ENCODE measurements at regions not wholly inside any gene's neighbourhood (a gene's known extent, or its start where the extent isn't known, plus 50 kb on each side); places are given as distances from the start of the nearest gene placed in this dataset.

GRCh38 chr7:135827391-135827790 lies 78.8 kb upstream of the FAM180A start:
- CTCF ChIA-PET = interaction anchor here (1.1 kb wide), 1 partner anchor 17 kb away, joined by 3 read pairs; no protein-coding TSS in a partner anchor
- BruUV-seq (replicated peaks) = no TSS peak
- no peaks in the 10 kb centered on the region for H3K9me1 ChIP-seq (replicated peaks; ENCODE audit: control insufficient read depth, extremely low read depth, insufficient read depth, low read length)

More at GRCh38 chr7:135827391-135827790, 78.8 kb upstream of the FAM180A start:
- POLR2A ChIA-PET = no interaction called here
- H3K4me3 ChIP-seq (replicated peaks in 1 of 3; ENCODE audit: insufficient read depth in 1 of 3, low read depth in 1 of 3, low read length in 3 of 3) = no peak overlapping the region
- H4K20me1 ChIP-seq (replicated peaks; ENCODE audit: control insufficient read depth, extremely low read depth, insufficient read depth, low read length) = no peaks in the 10 kb centered on the region
- DNase-seq (ENCODE audit: low read depth, low spot score) = no peak
- no peaks in the 10 kb centered on the region for H3K4me1 ChIP-seq (ENCODE audit: control insufficient read depth, extremely low read depth, insufficient read depth, low read length)
- H3K9ac ChIP-seq (replicated peaks; ENCODE audit: extremely low read depth, insufficient read depth, low read length) = no peak overlapping the region
- no peaks in the 10 kb centered on the region for H3K36me3 ChIP-seq (ENCODE audit: control insufficient read depth in 2 of 2, extremely low read depth in 1 of 2, insufficient read depth in 2 of 2, low read length in 2 of 2)
- no peak for FAIRE-seq
- dilution Hi-C loops (cut with MboI; ENCODE audit: extremely low pct_ligation_motif_present, low sequenced_read_pairs) (no loop called here), intact Hi-C loops (cut with micrococcal nuclease) (no loop called here)
- H3K9me3 ChIP-seq (replicated peaks; ENCODE audit: control insufficient read depth, insufficient read depth, low read length) = no peaks in the 10 kb centered on the region
- no peak overlapping the region for H3K27ac ChIP-seq (ENCODE audit: insufficient read depth, low read depth, low read length)
- no peak overlapping the region for H3K4me2 ChIP-seq (ENCODE audit: insufficient read depth, low read length)
- TF ChIP-seq FOS (IDR thresholded peaks at IDR 0.05; ENCODE audit: borderline replicate concordance, insufficient read depth, low read length) = no peak
- no peak for TF ChIP-seq GATA2 (IDR thresholded peaks at IDR 0.05; ENCODE audit: insufficient read depth, insufficient read length, low read depth, low read length)
- TF ChIP-seq POLR2A (IDR thresholded peaks at IDR 0.05; ENCODE audit: low read depth, low read length) = no peak
- TF ChIP-seq CTCF (IDR thresholded peaks at IDR 0.05; ENCODE audit: extremely low read depth in 1 of 2, insufficient read depth in 1 of 2, low read depth in 1 of 2, low read length in 2 of 2) = no peak
- TF ChIP-seq POLR2AphosphoS5 (IDR thresholded peaks at IDR 0.05; ENCODE audit: insufficient read depth, low read depth, low read length) = no peak
- no peak for TF ChIP-seq EZH2 (IDR thresholded peaks at IDR 0.05; ENCODE audit: borderline replicate concordance, low read depth, low read length, severe bottlenecking)
- no peak for TF ChIP-seq MYC (IDR thresholded peaks at IDR 0.05; ENCODE audit: low read depth, low read length)
- TF ChIP-seq MAX (IDR thresholded peaks at IDR 0.05; ENCODE audit: insufficient read depth, insufficient read length) = no peak
- no peak for TF ChIP-seq JUN (IDR thresholded peaks at IDR 0.05; ENCODE audit: borderline replicate concordance, insufficient read depth, insufficient read length, low read depth)
- no peak overlapping the region for H2AFZ ChIP-seq (ENCODE audit: low read depth, low read length)
- no peaks in the 10 kb centered on the region for H3K27me3 ChIP-seq (ENCODE audit: control insufficient read depth in 2 of 2, insufficient read depth in 2 of 2, low read length in 2 of 2)
- H3K79me2 ChIP-seq (ENCODE audit: control insufficient read depth, insufficient read depth, low read length) = no peaks in the 10 kb centered on the region
